ENCODE measurements at regions not wholly inside any gene's neighbourhood (a gene's known extent, or its start where the extent isn't known, plus 50 kb on each side); places are given as distances from the start of the nearest gene placed in this dataset.

GRCh38 chr2:16072638-16073290, 132.4 kb downstream of the MYCN start:
- dilution Hi-C loops (cut with HindIII; ENCODE audit: low sequenced_read_pairs, unreplicated experiment): no loop called here
- intact Hi-C loops (cut with micrococcal nuclease): no loop called here
- WGBS, 2 experiments (ENCODE audit: extremely low coverage in 2 of 2, insufficient read length in 1 of 2): 56% methylated on average over 2 of the region's 7 CpGs; no CpG with 5 or more reads in 1 of the 2 experiments
- Histone ChIP-seq H3K4ac (ENCODE audit: low read depth, low read length) (no peak overlapping the region), H3K79me1 (ENCODE audit: low read depth in 1 of 2, low read length in 2 of 2) (no peaks in the 10 kb centered on the region), H2AFZ (replicated peaks; ENCODE audit: low read length, poor library complexity) (no peak overlapping the region), H3K4me3 (ENCODE audit: insufficient read depth, low read depth, low read length) (no peak overlapping the region), H3K27ac (ENCODE audit: insufficient read depth, low read length) (no peak overlapping the region), H3K27me3 (ENCODE audit: control insufficient read depth, insufficient read depth, low read length) (no peaks in the 10 kb centered on the region), H3K9me1 (ENCODE audit: insufficient read depth, low read length) (no peaks in the 10 kb centered on the region), H2BK20ac (ENCODE audit: low read depth, low read length) (no peak overlapping the region), H2BK5ac (ENCODE audit: low read depth, low read length, poor library complexity, severe bottlenecking) (no peak overlapping the region), H3K36me3 (ENCODE audit: control insufficient read depth, insufficient read depth, low read length) (no peaks in the 10 kb centered on the region), H3K4me2 (ENCODE audit: low read depth, low read length) (no peak overlapping the region), H4K91ac (ENCODE audit: insufficient read depth, low read depth, low read length) (no peak overlapping the region), H3K56ac (ENCODE audit: extremely low read depth, insufficient read depth, low read length) (no peak overlapping the region), H3K4me1 (ENCODE audit: control insufficient read depth, insufficient read depth, low read length) (no peaks in the 10 kb centered on the region), H2BK15ac (ENCODE audit: low read depth, low read length) (no peak overlapping the region), H4K20me1 (ENCODE audit: insufficient read depth, low read length) (no peaks in the 10 kb centered on the region), H2AK9ac (replicated peaks; ENCODE audit: low read depth, low read length, poor library complexity) (no peak overlapping the region), H3K9ac (ENCODE audit: low read depth, low read length) (no peak overlapping the region), H3K14ac (replicated peaks; ENCODE audit: low read depth, low read length) (no peak overlapping the region), H4K5ac (ENCODE audit: low read depth, low read length) (no peak overlapping the region), H3K18ac (ENCODE audit: low read depth, low read length) (no peak overlapping the region), H4K8ac (ENCODE audit: low read depth in 2 of 2, low read length in 2 of 2) (no peak overlapping the region), H2BK120ac (ENCODE audit: low read depth, low read length) (no peak overlapping the region), H2AK5ac (ENCODE audit: low read depth, low read length) (no peak overlapping the region), H3K9me3 (ENCODE audit: control insufficient read depth, insufficient read depth, low read length) (peaks cover 40% of the 10 kb centered on the region), H3K23ac (ENCODE audit: low read depth, low read length) (no peak overlapping the region)
- no peak for TF ChIP-seq CTCF (conservative IDR thresholded peaks at IDR 0.05; ENCODE audit: low read depth, low read length)
- TF ChIP-seq POLR2A (IDR thresholded peaks at IDR 0.05; ENCODE audit: low read depth, low read length): no peak
- no peak for TF ChIP-seq MAZ (IDR thresholded peaks at IDR 0.05; ENCODE audit: borderline replicate concordance, low read depth, low read length)
- no peak for TF ChIP-seq ELK1 (IDR thresholded peaks at IDR 0.05; ENCODE audit: borderline replicate concordance, low read depth, low read length)
- no peak for TF ChIP-seq CHD1 (IDR thresholded peaks at IDR 0.05; ENCODE audit: low read depth, low read length)
- no peak for TF ChIP-seq BHLHE40 (IDR thresholded peaks at IDR 0.05; ENCODE audit: low read depth, low read length)
- TF ChIP-seq NFE2L2 (IDR thresholded peaks at IDR 0.05; ENCODE audit: low read depth, low read length): no peak
- no peak for TF ChIP-seq FOS (IDR thresholded peaks at IDR 0.05; ENCODE audit: low read depth, low read length)
- TF ChIP-seq RFX5 (IDR thresholded peaks at IDR 0.05; ENCODE audit: low read depth, low read length): no peak
- TF ChIP-seq CEBPB (IDR thresholded peaks at IDR 0.05; ENCODE audit: low read depth, low read length): no peak
- no peak for TF ChIP-seq USF2 (IDR thresholded peaks at IDR 0.05; ENCODE audit: low read depth, low read length)
- no peak for TF ChIP-seq SMC3 (IDR thresholded peaks at IDR 0.05; ENCODE audit: low read depth, low read length)
- TF ChIP-seq RCOR1 (IDR thresholded peaks at IDR 0.05; ENCODE audit: insufficient replicate concordance, low read length): no peak
- no peak for TF ChIP-seq MAFK (IDR thresholded peaks at IDR 0.05; ENCODE audit: low read depth, low read length)
- BruUV-seq (replicated peaks): no TSS peak
- DNase-seq (no peak), ATAC-seq (ENCODE audit: low read depth) (no peak)
- ChIA-PET CTCF (no interaction called here), POLR2A (ENCODE audit: unreplicated experiment) (no interaction called here)
- in situ Hi-C loops (cut with MboI; ENCODE audit: low sequenced_read_pairs): no loop called here

Data from IMR-90 (cell line).